Transverse colon (tissue), 4 donors: ENCODE measurements at regions not wholly inside any gene's neighbourhood (a gene's known extent, or its start where the extent isn't known, plus 50 kb on each side); places are given as distances from the start of the nearest gene placed in this dataset.

ENCODE experiments used
- DNase-seq: peaks from one replicate; pipeline ENCODE4 v3.0.0-alpha.2; 2019
- H3K27ac ChIP-seq, 4 donors: fragments of 200-600 bp; sonication (generic); 2 replicates each; pipeline ENCODE4 v1.5.1; 2016 to 2018; ENCODE audit warnings: inconsistent platforms in 4 of 4
- H3K27me3 ChIP-seq: fragments of 200-600 bp; sonication (generic); 2 replicates; pipeline ENCODE4 v1.5.1; 2017; ENCODE audit warnings: inconsistent platforms
- H3K36me3 ChIP-seq, 4 donors: fragments of 200-600 bp; sonication (generic); 2 replicates each; pipeline ENCODE4 v1.5.1; 2017 to 2019; ENCODE audit warnings: inconsistent platforms in 4 of 4
- H3K4me1 ChIP-seq, 4 donors: fragments of 200-600 bp; sonication (generic); 2 replicates each; pipeline ENCODE4 v1.5.1; 2017 to 2020; ENCODE audit warnings: inconsistent platforms in 4 of 4
- H3K4me3 ChIP-seq, 4 donors: fragments of 200-600 bp; sonication (generic); 1 replicate in 1 of 4; 2 replicates in 3 of 4; pipeline versions ENCODE4 v1.5.1 to v1.6.1; 2017 to 2019; ENCODE audit warnings: inconsistent platforms in 4 of 4
- H3K9me3 ChIP-seq, 2 donors: fragments of 200-600 bp; sonication (generic); 2 replicates each; pipeline ENCODE4 v1.5.1; 2017 to 2019; ENCODE audit warnings: inconsistent platforms in 2 of 2
- EP300 ChIP-seq: sonication (generic); formaldehyde crosslinking; IDR thresholded peaks from one replicate; pipeline ENCODE4 v1.6.1; 2017; ENCODE audit warnings: antibody characterized with exemption, low read depth
- POLR2A ChIP-seq: fragments of 450-650 bp; IDR thresholded peaks from one replicate; pipeline ENCODE4 v1.6.1; 2016; ENCODE audit warnings: antibody characterized with exemption, mild to moderate bottlenecking, moderate library complexity
- POLR2AphosphoS5 ChIP-seq, 3 donors: sonication (generic); formaldehyde crosslinking; IDR thresholded peaks; one replicate each; pipeline ENCODE4 v1.6.1; 2016; ENCODE audit warnings: antibody characterized with exemption in 3 of 3
- WGBS, 2 donors: methylation state at CpG; one replicate each; pipeline ENCODE4 v1.1.5; 2018; ENCODE audit warnings: low coverage in 1 of 2; 5-methylcytosine and 5-hydroxymethylcytosine counted together
- in situ Hi-C, 4 donors: fragments of 200-750 bp; cut with MboI; loops; one replicate each; pipeline versions ENCODE4 v1.15.0 to v1.15.1; 2017; ENCODE audit warnings: low sequenced_read_pairs in 3 of 4, low pct_ligation_motif_present in 1 of 4, low pct_unique_long_range_greater_than_20kb in 1 of 4
- intact Hi-C: fragments of 100-400 bp; cut with DNase I; formaldehyde crosslinking; loops from one replicate; pipeline ENCODE4 v1.15.1; 2023; ENCODE audit warnings: low total_unique reads
- TF ChIP-seq, protein P1 (sequence below), 5 experiments: fragments of 200-600 bp in 3 of 5; fragments of 450-650 bp in 2 of 5; sonication (generic) in 3 of 5; IDR thresholded peaks; 1 replicate in 2 of 5; 2 replicates in 3 of 5; pipeline ENCODE4 v1.5.1; 2016 to 2017; ENCODE audit warnings: antibody characterized with exemption in 5 of 5, inconsistent platforms in 3 of 5, mild to moderate bottlenecking in 2 of 5, moderate library complexity in 1 of 5

DNA sequence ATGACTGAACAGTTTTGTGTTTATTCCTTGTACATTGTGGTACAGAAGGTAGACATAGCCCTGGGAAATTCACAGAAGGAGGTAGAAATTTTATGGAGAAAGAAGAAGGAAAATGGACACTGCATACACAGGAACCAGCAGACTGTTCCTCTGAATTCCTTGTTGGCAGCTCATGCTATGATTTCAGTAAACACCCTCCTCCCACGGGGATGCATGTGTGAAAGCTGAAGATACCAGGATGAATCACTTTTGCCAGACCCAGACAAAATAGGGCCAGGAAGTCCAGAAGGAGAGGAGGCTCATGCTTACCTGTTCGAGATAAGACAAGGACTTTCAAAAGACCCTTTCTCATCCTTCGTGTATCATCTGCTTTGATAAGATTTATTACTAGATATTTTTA, 110.3 kb upstream of the GGTLC1 start:
- no peak overlapping the region for H3K4me3 ChIP-seq
- no peak overlapping the region for H3K27ac ChIP-seq
- intact Hi-C loops = no loop called here
- H3K27me3 ChIP-seq = peaks cover 13% of the 10 kb centered on the region
- DNase-seq = no peak
- no peaks in the 10 kb centered on the region for H3K36me3 ChIP-seq
- TF ChIP-seq POLR2A (no peak), POLR2AphosphoS5 (IDR thresholded peaks at IDR 0.05) (no peak), EP300 (no peak)
- TF ChIP-seq, protein P1, sequence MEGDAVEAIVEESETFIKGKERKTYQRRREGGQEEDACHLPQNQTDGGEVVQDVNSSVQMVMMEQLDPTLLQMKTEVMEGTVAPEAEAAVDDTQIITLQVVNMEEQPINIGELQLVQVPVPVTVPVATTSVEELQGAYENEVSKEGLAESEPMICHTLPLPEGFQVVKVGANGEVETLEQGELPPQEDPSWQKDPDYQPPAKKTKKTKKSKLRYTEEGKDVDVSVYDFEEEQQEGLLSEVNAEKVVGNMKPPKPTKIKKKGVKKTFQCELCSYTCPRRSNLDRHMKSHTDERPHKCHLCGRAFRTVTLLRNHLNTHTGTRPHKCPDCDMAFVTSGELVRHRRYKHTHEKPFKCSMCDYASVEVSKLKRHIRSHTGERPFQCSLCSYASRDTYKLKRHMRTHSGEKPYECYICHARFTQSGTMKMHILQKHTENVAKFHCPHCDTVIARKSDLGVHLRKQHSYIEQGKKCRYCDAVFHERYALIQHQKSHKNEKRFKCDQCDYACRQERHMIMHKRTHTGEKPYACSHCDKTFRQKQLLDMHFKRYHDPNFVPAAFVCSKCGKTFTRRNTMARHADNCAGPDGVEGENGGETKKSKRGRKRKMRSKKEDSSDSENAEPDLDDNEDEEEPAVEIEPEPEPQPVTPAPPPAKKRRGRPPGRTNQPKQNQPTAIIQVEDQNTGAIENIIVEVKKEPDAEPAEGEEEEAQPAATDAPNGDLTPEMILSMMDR (IDR thresholded peaks at IDR 0.05) = no peak
- no peaks in the 10 kb centered on the region for H3K9me3 ChIP-seq
- in situ Hi-C loops = no loop called here
- H3K4me1 ChIP-seq = no peaks in the 10 kb centered on the region
- 38 to 53% methylated on average over 3 of the region's 3 CpGs for WGBS, 2 donors

DNA sequence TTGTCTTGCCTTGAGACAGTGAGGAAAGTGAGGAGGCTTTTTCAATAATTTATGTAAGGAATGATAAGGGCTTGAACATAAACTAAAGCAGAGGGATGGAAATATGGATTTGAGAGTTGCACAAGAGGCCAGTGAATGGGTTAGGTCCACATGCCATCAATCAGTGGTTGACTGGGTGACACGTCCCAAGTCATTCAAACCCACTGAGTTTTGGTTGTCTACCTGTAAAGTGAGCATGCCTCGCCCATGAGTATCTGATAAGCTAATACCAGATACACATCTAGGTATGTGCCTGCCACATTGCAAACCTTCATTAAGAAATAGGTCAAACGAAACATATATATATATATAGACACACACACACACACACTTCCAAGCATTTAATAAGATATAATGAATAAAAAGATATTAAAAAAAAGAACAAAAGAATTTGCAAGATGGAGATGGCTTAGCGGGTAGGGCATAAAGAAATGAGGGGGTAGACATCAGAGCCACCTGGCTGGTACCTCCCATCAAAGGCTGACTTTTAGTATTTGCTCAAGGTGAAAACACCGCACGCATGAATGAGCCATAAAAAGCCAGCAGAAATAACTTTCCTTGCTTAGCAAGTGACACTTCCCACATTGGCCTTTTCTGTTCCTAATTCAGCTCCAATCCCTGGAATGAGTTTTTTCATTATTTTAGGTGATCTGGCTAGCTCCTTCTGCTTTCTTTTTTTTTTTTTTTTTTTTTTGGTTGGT, 109.1 kb upstream of the GGTLC1 start:
- Histone ChIP-seq H3K36me3 (no peaks in the 10 kb centered on the region), H3K27me3 (peaks cover 13% of the 10 kb centered on the region), H3K4me3 (no peak overlapping the region), H3K9me3 (no peaks in the 10 kb centered on the region), H3K27ac (no peak overlapping the region), H3K4me1 (no peaks in the 10 kb centered on the region)
- in situ Hi-C loops = no loop called here
- TF ChIP-seq POLR2A (no peak), EP300 (no peak), POLR2AphosphoS5 (IDR thresholded peaks at IDR 0.05) (no peak)
- TF ChIP-seq, protein P1 (IDR thresholded peaks at IDR 0.05) = no peak
- WGBS, 2 donors = 63 to 72% methylated on average over 6 of the region's 6 CpGs
- DNase-seq = no peak
- intact Hi-C loops = no loop called here

DNA sequence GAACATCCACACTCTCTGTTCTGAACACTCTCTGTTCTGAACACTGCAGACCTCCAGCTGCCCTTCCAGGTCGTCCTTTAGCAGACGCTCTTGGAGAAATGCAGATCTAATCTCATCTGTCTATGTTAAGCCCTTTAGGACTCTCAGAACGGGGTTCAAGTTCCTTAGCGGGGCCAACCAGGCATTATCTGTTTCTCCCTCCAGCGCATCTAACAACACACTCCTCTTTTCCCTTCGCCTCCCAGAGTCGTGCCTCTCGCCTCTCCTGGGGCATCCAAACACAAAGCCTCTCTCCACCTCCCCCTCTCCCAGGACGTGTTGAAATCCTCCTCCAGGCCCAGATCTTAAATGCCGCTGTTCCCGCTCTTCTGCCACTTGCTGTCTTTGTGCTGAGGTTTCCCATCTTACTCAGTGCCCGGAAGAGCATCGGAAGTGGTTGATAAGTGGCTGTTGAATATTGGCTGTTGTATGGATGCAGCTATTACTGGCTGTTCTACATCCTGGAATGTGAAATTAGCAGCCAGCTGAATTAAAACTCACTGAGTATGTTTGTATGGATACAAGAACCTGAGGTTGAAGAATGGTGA, 108.4 kb upstream of the GGTLC1 start:
- no peaks in the 10 kb centered on the region for H3K36me3 ChIP-seq
- intact Hi-C loops = no loop called here
- no peaks in the 10 kb centered on the region for H3K4me1 ChIP-seq
- in situ Hi-C loops = no loop called here
- H3K27ac ChIP-seq = no peak overlapping the region
- DNase-seq = no peak
- H3K27me3 ChIP-seq = peaks cover 13% of the 10 kb centered on the region
- TF ChIP-seq, protein P1 (IDR thresholded peaks at IDR 0.05) = no peak
- no peak for TF ChIP-seq POLR2A
- TF ChIP-seq EP300 = no peak
- TF ChIP-seq POLR2AphosphoS5 (IDR thresholded peaks at IDR 0.05) = no peak
- no peak overlapping the region for H3K4me3 ChIP-seq
- WGBS, 2 donors = 71 to 77% methylated on average over 4 to 13 of the region's 13 CpGs
- H3K9me3 ChIP-seq = no peaks in the 10 kb centered on the region

DNA sequence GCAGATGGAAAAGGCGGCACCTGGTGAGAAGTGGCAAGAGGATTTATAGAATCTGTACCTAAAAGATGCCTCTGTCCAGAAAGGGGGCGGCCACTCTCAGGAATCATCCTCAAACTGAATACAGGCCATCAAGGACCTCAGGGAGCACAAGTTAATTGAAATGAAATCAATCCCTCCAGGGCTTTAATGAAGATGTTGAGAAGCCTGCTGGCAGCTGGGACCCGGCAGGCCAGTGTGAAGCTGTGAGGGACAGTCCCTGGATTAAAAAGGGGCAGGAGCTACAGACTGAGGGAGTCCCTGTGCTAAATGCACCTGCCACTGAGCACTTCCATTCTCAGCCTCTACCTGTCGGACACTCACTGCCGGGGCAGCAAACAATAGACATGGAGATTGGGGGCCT, 107.7 kb upstream of the GGTLC1 start:
- TF ChIP-seq, protein P1 (IDR thresholded peaks at IDR 0.05) = no peak
- TF ChIP-seq EP300 (no peak), POLR2AphosphoS5 (IDR thresholded peaks at IDR 0.05) (no peak), POLR2A (no peak)
- Histone ChIP-seq H3K4me3 (no peak overlapping the region), H3K27me3 (peaks cover 13% of the 10 kb centered on the region), H3K27ac (no peak overlapping the region), H3K36me3 (no peaks in the 10 kb centered on the region), H3K4me1 (no peaks in the 10 kb centered on the region), H3K9me3 (no peaks in the 10 kb centered on the region)
- no peak for DNase-seq
- intact Hi-C loops (no loop called here), in situ Hi-C loops (no loop called here)
- WGBS, 2 donors = 84% methylated on average over 5 of the region's 5 CpGs; no CpG with 5 or more reads in 1 of the 2 donors
